ENCODE measurements at regions not wholly inside any gene's neighbourhood (a gene's known extent, or its start where the extent isn't known, plus 50 kb on each side); places are given as distances from the start of the nearest gene placed in this dataset.

- Mint-ChIP-seq H3K4me3 (ENCODE audit: unreplicated experiment) (no peak overlapping the region), H3K27ac (ENCODE audit: unreplicated experiment) (no peak overlapping the region), H3K9me3 (ENCODE audit: unreplicated experiment) (no peaks in the 10 kb centered on the region), H3K4me1 (ENCODE audit: unreplicated experiment) (peaks cover 24% of the 10 kb centered on the region), H3K27me3 (ENCODE audit: unreplicated experiment) (peaks cover 2% of the 10 kb centered on the region), H3K36me3 (ENCODE audit: low read depth, unreplicated experiment) (no peaks in the 10 kb centered on the region)
- no peak for DNase-seq (ENCODE audit: low spot score)
- TF ChIP-seq, protein P1, sequence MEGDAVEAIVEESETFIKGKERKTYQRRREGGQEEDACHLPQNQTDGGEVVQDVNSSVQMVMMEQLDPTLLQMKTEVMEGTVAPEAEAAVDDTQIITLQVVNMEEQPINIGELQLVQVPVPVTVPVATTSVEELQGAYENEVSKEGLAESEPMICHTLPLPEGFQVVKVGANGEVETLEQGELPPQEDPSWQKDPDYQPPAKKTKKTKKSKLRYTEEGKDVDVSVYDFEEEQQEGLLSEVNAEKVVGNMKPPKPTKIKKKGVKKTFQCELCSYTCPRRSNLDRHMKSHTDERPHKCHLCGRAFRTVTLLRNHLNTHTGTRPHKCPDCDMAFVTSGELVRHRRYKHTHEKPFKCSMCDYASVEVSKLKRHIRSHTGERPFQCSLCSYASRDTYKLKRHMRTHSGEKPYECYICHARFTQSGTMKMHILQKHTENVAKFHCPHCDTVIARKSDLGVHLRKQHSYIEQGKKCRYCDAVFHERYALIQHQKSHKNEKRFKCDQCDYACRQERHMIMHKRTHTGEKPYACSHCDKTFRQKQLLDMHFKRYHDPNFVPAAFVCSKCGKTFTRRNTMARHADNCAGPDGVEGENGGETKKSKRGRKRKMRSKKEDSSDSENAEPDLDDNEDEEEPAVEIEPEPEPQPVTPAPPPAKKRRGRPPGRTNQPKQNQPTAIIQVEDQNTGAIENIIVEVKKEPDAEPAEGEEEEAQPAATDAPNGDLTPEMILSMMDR (IDR thresholded peaks at IDR 0.05; ENCODE audit: unreplicated experiment) = peak; percentile 81
Observed at GRCh38 chr4:89434364-89434988, 126.9 kb upstream of the GPRIN3 start.

GRCh38 chr4:89427782-89428181, 120.2 kb upstream of the GPRIN3 start:
- TF ChIP-seq, protein P1 (IDR thresholded peaks at IDR 0.05; ENCODE audit: unreplicated experiment) = no peak
- Mint-ChIP-seq H3K9me3 (ENCODE audit: unreplicated experiment) (no peaks in the 10 kb centered on the region), H3K4me1 (ENCODE audit: unreplicated experiment) (peaks cover 20% of the 10 kb centered on the region), H3K36me3 (ENCODE audit: low read depth, unreplicated experiment) (no peaks in the 10 kb centered on the region), H3K4me3 (ENCODE audit: unreplicated experiment) (no peak overlapping the region), H3K27me3 (ENCODE audit: unreplicated experiment) (no peaks in the 10 kb centered on the region), H3K27ac (ENCODE audit: unreplicated experiment) (no peak overlapping the region)
- DNase-seq (ENCODE audit: low spot score) = no peak

GRCh38 chr4:89425023-89425422, 117.4 kb upstream of the GPRIN3 start:
- TF ChIP-seq, protein P1 (IDR thresholded peaks at IDR 0.05; ENCODE audit: unreplicated experiment) = no peak
- Mint-ChIP-seq H3K4me1 (ENCODE audit: unreplicated experiment) (peaks cover 22% of the 10 kb centered on the region), H3K9me3 (ENCODE audit: unreplicated experiment) (no peaks in the 10 kb centered on the region), H3K27me3 (ENCODE audit: unreplicated experiment) (no peaks in the 10 kb centered on the region), H3K27ac (ENCODE audit: unreplicated experiment) (no peak overlapping the region), H3K36me3 (ENCODE audit: low read depth, unreplicated experiment) (no peaks in the 10 kb centered on the region), H3K4me3 (ENCODE audit: unreplicated experiment) (no peak overlapping the region)
- no peak for DNase-seq (ENCODE audit: low spot score)

- DNase-seq (ENCODE audit: low spot score) = no peak
- Mint-ChIP-seq H3K27ac (ENCODE audit: unreplicated experiment) (peak overlapping the region; percentile 85), H3K4me3 (ENCODE audit: unreplicated experiment) (no peak overlapping the region), H3K36me3 (ENCODE audit: low read depth, unreplicated experiment) (no peaks in the 10 kb centered on the region), H3K4me1 (ENCODE audit: unreplicated experiment) (peaks cover 15% of the 10 kb centered on the region), H3K27me3 (ENCODE audit: unreplicated experiment) (no peaks in the 10 kb centered on the region), H3K9me3 (ENCODE audit: unreplicated experiment) (no peaks in the 10 kb centered on the region)
- TF ChIP-seq, protein P1 (IDR thresholded peaks at IDR 0.05; ENCODE audit: unreplicated experiment) = no peak
Observed at GRCh38 chr4:89422441-89422990, 114.9 kb upstream of the GPRIN3 start.

- no peak for DNase-seq (ENCODE audit: low spot score)
- H3K27ac Mint-ChIP-seq (ENCODE audit: unreplicated experiment) = no peak overlapping the region
- H3K4me3 Mint-ChIP-seq (ENCODE audit: unreplicated experiment) = no peak overlapping the region
- H3K4me1 Mint-ChIP-seq (ENCODE audit: unreplicated experiment) = peaks cover 9% of the 10 kb centered on the region
- H3K36me3 Mint-ChIP-seq (ENCODE audit: low read depth, unreplicated experiment) = no peaks in the 10 kb centered on the region
- no peaks in the 10 kb centered on the region for H3K9me3 Mint-ChIP-seq (ENCODE audit: unreplicated experiment)
- H3K27me3 Mint-ChIP-seq (ENCODE audit: unreplicated experiment) = no peaks in the 10 kb centered on the region
- TF ChIP-seq, protein P1 (IDR thresholded peaks at IDR 0.05; ENCODE audit: unreplicated experiment) = no peak
Observed at GRCh38 chr4:89420507-89420906, 112.9 kb upstream of the GPRIN3 start.
